A673 (cell line): ENCODE measurements at regions not wholly inside any gene's neighbourhood (a gene's known extent, or its start where the extent isn't known, plus 50 kb on each side); places are given as distances from the start of the nearest gene placed in this dataset.

ENCODE experiments used
- EZH2 ChIP-seq: fragments of 200-600 bp; sonication (generic); IDR thresholded peaks from 2 replicates; pipeline ENCODE4 v1.6.1; 2017; ENCODE audit warnings: borderline replicate concordance, low read depth, mild to moderate bottlenecking, mixed read lengths, antibody characterized with exemption, low read length; ENCODE audit not compliant: poor library complexity, severe bottlenecking
- TF ChIP-seq, protein P1 (sequence below): fragments of 300-800, 200-600 bp; sonication (generic); conservative IDR thresholded peaks from 2 replicates; pipeline ENCODE4 v1.5.1; 2017; ENCODE audit warnings: low read depth, mild to moderate bottlenecking, antibody characterized with exemption, low read length, moderate library complexity, mixed read lengths

DNA sequence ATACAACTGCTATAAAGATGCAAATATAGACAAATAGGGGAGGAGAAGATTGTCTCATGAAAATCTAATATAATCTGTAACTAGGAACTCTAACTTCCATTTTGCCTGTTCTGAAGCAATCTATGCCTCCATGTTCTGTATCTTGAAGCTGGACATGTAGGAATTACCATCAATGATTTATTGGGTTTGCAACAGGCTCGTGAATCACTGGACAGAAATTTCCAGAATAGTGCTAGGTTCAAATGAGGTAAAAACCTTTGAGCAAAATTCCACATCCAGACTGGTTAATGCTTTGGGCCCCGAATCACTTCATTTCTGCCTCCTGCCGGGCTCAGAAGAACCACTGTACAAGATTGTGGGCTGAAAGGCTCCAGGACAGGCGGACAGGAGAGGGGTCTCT, 110.7 kb upstream of the CTTNBP2NL start:
- TF ChIP-seq, protein P1, sequence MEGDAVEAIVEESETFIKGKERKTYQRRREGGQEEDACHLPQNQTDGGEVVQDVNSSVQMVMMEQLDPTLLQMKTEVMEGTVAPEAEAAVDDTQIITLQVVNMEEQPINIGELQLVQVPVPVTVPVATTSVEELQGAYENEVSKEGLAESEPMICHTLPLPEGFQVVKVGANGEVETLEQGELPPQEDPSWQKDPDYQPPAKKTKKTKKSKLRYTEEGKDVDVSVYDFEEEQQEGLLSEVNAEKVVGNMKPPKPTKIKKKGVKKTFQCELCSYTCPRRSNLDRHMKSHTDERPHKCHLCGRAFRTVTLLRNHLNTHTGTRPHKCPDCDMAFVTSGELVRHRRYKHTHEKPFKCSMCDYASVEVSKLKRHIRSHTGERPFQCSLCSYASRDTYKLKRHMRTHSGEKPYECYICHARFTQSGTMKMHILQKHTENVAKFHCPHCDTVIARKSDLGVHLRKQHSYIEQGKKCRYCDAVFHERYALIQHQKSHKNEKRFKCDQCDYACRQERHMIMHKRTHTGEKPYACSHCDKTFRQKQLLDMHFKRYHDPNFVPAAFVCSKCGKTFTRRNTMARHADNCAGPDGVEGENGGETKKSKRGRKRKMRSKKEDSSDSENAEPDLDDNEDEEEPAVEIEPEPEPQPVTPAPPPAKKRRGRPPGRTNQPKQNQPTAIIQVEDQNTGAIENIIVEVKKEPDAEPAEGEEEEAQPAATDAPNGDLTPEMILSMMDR = no peak
- no peak for TF ChIP-seq EZH2
